SK-N-MC (cell line): ENCODE measurements at regions not wholly inside any gene's neighbourhood (a gene's known extent, or its start where the extent isn't known, plus 50 kb on each side); places are given as distances from the start of the nearest gene placed in this dataset.

Source experiments
- EZH2 ChIP-seq: fragments of 200-600 bp; sonication (generic); IDR thresholded peaks from one replicate; pipeline ENCODE4 v1.6.1; 2017; ENCODE audit warnings: antibody characterized with exemption
- FOXP2 ChIP-seq: optimal IDR thresholded peaks from 2 replicates; pipeline ENCODE3; 2011; ENCODE audit warnings: mild to moderate bottlenecking, moderate library complexity; ENCODE audit not compliant: insufficient read depth; ENCODE audit errors: extremely low read length, control extremely low read depth
- POLR2AphosphoS5 ChIP-seq: IDR thresholded peaks from 2 replicates; pipeline ENCODE4 v1.6.1; 2012; ENCODE audit warnings: mild to moderate bottlenecking, low read depth, low read length, borderline replicate concordance

DNA sequence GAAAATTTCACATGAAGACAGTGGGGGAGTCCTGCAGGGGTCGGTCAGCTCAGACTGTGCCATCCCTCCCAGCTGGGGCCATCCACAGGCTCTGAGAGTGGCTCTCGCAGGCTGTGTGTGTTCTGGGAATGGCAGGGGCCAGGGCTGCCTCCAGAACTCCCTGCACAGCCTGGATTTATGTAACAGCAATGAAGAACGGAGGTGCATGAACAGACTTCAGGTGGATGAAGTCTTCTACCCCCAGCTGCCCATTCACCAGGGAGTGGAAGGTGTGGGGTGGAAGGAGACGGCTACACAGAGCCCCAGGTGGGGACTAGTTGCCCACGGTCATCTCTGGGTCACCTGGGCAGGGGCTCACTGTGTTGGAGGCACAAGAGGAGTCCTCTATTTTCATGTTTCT lies 56.1 kb upstream of the HDAC4 start:
- TF ChIP-seq FOXP2 = no peak
- TF ChIP-seq EZH2 = no peak
- no peak for TF ChIP-seq POLR2AphosphoS5
